Gastrocnemius medialis (tissue), 4 donors: ENCODE measurements at regions not wholly inside any gene's neighbourhood (a gene's known extent, or its start where the extent isn't known, plus 50 kb on each side); places are given as distances from the start of the nearest gene placed in this dataset.

Experiments used
- POLR2A ChIP-seq, 2 donors: fragments of 450-650 bp; IDR thresholded peaks; one replicate each; pipeline ENCODE4 v1.6.1; 2017; ENCODE audit warnings: antibody characterized with exemption in 2 of 2, mild to moderate bottlenecking in 2 of 2, moderate library complexity in 2 of 2
- TF ChIP-seq, protein P1 (sequence below), 5 experiments: fragments of 450-650 bp in 3 of 5; fragments of 200-600 bp in 2 of 5; sonication (generic) in 2 of 5; IDR thresholded peaks in 4 of 5; conservative IDR thresholded peaks in 1 of 5; 1 replicate in 4 of 5; 2 replicates in 1 of 5; pipeline ENCODE4 v1.5.1; 2016 to 2019; ENCODE audit warnings: antibody characterized with exemption in 5 of 5, mild to moderate bottlenecking in 3 of 5, moderate library complexity in 3 of 5

DNA sequence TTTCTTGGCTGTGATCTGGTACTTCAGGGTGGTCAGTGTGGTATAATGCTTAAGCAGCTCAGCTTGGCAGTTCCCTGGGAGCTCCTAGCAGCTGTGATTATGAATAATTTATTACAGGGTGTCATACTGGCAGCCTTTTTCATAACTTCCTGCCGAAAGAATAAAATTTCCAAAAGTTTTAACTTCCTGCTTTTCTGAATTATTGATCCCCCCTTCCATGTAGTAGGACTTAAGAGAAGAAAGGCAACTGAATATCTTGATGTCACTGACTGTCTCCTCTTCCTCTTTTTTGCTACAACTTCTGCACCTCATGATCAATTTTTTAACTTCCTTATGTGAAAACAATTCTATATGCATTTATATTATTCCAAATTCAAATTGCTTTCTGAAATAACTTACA is 74.3 kb upstream of the SPEF2 start:
- TF ChIP-seq, protein P1, sequence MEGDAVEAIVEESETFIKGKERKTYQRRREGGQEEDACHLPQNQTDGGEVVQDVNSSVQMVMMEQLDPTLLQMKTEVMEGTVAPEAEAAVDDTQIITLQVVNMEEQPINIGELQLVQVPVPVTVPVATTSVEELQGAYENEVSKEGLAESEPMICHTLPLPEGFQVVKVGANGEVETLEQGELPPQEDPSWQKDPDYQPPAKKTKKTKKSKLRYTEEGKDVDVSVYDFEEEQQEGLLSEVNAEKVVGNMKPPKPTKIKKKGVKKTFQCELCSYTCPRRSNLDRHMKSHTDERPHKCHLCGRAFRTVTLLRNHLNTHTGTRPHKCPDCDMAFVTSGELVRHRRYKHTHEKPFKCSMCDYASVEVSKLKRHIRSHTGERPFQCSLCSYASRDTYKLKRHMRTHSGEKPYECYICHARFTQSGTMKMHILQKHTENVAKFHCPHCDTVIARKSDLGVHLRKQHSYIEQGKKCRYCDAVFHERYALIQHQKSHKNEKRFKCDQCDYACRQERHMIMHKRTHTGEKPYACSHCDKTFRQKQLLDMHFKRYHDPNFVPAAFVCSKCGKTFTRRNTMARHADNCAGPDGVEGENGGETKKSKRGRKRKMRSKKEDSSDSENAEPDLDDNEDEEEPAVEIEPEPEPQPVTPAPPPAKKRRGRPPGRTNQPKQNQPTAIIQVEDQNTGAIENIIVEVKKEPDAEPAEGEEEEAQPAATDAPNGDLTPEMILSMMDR (IDR thresholded peaks at IDR 0.05 in 4 of 5, conservative IDR thresholded peaks at IDR 0.05 in 1 of 5): no peak
- TF ChIP-seq POLR2A (IDR thresholded peaks at IDR 0.05): no peak
